ENCODE measurements at regions not wholly inside any gene's neighbourhood (a gene's known extent, or its start where the extent isn't known, plus 50 kb on each side); places are given as distances from the start of the nearest gene placed in this dataset.

DNA sequence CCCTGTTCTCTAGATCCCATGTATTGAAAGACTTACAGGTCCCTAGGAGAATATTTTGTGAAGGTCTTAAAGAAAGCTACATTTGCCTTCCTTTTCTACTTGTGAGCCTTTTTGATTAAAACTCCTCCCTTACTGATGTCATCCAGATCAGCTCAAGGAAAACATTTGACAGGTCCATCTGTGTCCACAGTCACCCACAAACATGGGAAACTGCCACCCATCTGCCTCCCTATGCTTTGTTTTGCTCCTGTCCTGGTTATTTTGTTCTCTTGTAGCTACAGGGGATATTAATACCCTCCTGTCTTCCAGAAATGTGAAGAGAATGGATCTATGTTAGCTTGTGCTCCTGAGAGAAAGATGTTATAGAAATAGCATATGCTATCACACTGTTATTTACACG is 203.6 kb upstream of the GALNT5 start:
- Histone ChIP-seq H3K9ac (ENCODE audit: low read length) (no peak overlapping the region), H3K4me1 (ENCODE audit: control insufficient read depth, insufficient read depth, low read length) (peaks cover 8% of the 10 kb centered on the region), H3K27me3 (ENCODE audit: control insufficient read depth, insufficient read depth, low read length) (no peaks in the 10 kb centered on the region), H3K4me3 (ENCODE audit: low read length) (no peak overlapping the region), H3K36me3 (ENCODE audit: control insufficient read depth, insufficient read depth, low read length) (no peaks in the 10 kb centered on the region), H3K9me3 (ENCODE audit: control insufficient read depth, low read length) (no peaks in the 10 kb centered on the region)

DNA sequence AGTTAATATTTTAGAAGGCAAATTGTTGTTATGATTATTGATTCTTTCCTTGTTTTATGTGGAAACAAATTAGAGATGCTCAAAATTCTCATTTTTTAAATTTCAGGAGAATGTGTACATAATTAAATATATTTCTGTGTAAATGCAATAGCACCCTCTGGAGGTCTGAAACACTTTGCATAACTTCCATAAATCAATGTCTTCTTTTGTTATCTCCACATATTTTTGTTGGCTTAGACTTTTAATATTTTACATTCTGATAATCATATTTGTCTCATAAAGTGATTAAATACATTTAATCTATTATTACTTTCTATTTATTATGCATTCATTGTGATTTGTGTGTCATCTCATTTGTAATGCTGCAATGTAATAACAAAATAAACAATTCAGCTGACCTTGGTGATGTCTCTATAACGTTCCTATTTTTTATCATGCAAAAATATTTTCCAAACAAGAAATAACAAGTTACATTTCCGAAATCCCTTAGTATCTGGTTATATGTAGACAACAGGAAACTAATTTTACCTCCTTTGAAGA is 201.8 kb upstream of the GALNT5 start:
- no peaks in the 10 kb centered on the region for H3K36me3 ChIP-seq (ENCODE audit: control insufficient read depth, insufficient read depth, low read length)
- H3K4me3 ChIP-seq (ENCODE audit: low read length) = no peak overlapping the region
- no peaks in the 10 kb centered on the region for H3K27me3 ChIP-seq (ENCODE audit: control insufficient read depth, insufficient read depth, low read length)
- no peaks in the 10 kb centered on the region for H3K9me3 ChIP-seq (ENCODE audit: control insufficient read depth, low read length)
- H3K4me1 ChIP-seq (ENCODE audit: control insufficient read depth, insufficient read depth, low read length) = peaks cover 5% of the 10 kb centered on the region
- no peak overlapping the region for H3K9ac ChIP-seq (ENCODE audit: low read length)

- no peaks in the 10 kb centered on the region for H3K36me3 ChIP-seq (ENCODE audit: control insufficient read depth, insufficient read depth, low read length)
- H3K4me3 ChIP-seq (ENCODE audit: low read length) = no peak overlapping the region
- H3K27me3 ChIP-seq (ENCODE audit: control insufficient read depth, insufficient read depth, low read length) = no peaks in the 10 kb centered on the region
Measured at GRCh38 chr2:157056200-157056676, 201.3 kb upstream of the GALNT5 start.

DNA sequence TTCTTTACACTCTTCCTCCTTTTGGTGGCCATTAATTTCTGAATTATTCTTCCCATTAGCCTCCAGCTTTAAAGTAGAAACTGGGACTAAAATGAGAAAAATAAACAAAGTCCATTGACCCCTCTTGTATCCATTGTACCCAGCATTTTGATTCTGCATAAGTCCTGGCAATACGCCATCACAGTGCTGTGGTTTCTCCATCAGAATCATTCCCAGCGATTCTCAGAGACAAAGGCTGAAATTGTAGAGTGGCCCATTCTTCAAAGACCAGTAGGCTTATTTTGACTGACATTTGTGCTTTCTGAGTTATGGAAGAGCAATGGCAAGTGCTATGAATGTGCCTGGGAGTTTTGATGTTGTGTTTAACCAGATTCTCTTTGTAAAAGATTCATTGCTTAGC is 199.3 kb upstream of the GALNT5 start:
- Histone ChIP-seq H3K4me3 (ENCODE audit: low read length) (no peak overlapping the region), H3K9ac (ENCODE audit: low read length) (no peak overlapping the region), H3K4me1 (ENCODE audit: control insufficient read depth, insufficient read depth, low read length) (no peaks in the 10 kb centered on the region), H3K27me3 (ENCODE audit: control insufficient read depth, insufficient read depth, low read length) (no peaks in the 10 kb centered on the region), H3K9me3 (ENCODE audit: control insufficient read depth, low read length) (no peaks in the 10 kb centered on the region), H3K36me3 (ENCODE audit: control insufficient read depth, insufficient read depth, low read length) (no peaks in the 10 kb centered on the region)

More at GRCh38 chr2:157056200-157056676, 201.3 kb upstream of the GALNT5 start:
- Histone ChIP-seq H3K9ac (ENCODE audit: low read length) (no peak overlapping the region), H3K4me1 (ENCODE audit: control insufficient read depth, insufficient read depth, low read length) (peaks cover 5% of the 10 kb centered on the region), H3K9me3 (ENCODE audit: control insufficient read depth, low read length) (no peaks in the 10 kb centered on the region)

DNA sequence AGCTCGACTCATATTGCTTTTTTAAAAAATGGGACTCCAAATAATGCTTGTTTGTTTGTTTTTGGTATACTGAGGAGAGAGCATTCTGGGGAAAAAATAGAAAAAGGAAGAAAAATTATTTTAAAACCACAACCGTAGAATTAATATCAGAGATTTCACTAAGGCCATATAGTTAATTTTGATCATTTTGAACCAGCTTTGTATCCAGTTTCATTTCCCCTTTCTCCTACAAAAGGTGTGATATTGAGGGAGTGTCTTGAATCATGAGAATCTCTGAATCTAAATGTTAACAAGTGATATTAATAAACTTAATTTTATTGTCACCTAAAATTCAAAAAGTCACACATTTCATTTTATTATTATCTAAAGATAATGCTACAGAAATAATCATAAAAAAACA is 198.5 kb upstream of the GALNT5 start:
- H3K9me3 ChIP-seq (ENCODE audit: control insufficient read depth, low read length) = no peaks in the 10 kb centered on the region
- H3K36me3 ChIP-seq (ENCODE audit: control insufficient read depth, insufficient read depth, low read length) = no peaks in the 10 kb centered on the region
- no peak overlapping the region for H3K4me3 ChIP-seq (ENCODE audit: low read length)
- H3K27me3 ChIP-seq (ENCODE audit: control insufficient read depth, insufficient read depth, low read length) = no peaks in the 10 kb centered on the region
- no peak overlapping the region for H3K9ac ChIP-seq (ENCODE audit: low read length)
- no peaks in the 10 kb centered on the region for H3K4me1 ChIP-seq (ENCODE audit: control insufficient read depth, insufficient read depth, low read length)

GRCh38 chr2:157061799-157062198 is 195.7 kb upstream of the GALNT5 start:
- Histone ChIP-seq H3K27me3 (ENCODE audit: control insufficient read depth, insufficient read depth, low read length) (no peaks in the 10 kb centered on the region), H3K4me3 (ENCODE audit: low read length) (no peak overlapping the region), H3K36me3 (ENCODE audit: control insufficient read depth, insufficient read depth, low read length) (no peaks in the 10 kb centered on the region), H3K4me1 (ENCODE audit: control insufficient read depth, insufficient read depth, low read length) (no peaks in the 10 kb centered on the region), H3K9ac (ENCODE audit: low read length) (no peak overlapping the region), H3K9me3 (ENCODE audit: control insufficient read depth, low read length) (no peaks in the 10 kb centered on the region)

- no peak overlapping the region for H3K4me3 ChIP-seq (ENCODE audit: low read length)
- H3K36me3 ChIP-seq (ENCODE audit: control insufficient read depth, insufficient read depth, low read length) = no peaks in the 10 kb centered on the region
- no peaks in the 10 kb centered on the region for H3K9me3 ChIP-seq (ENCODE audit: control insufficient read depth, low read length)
- no peaks in the 10 kb centered on the region for H3K27me3 ChIP-seq (ENCODE audit: control insufficient read depth, insufficient read depth, low read length)
- no peak overlapping the region for H3K9ac ChIP-seq (ENCODE audit: low read length)
- no peaks in the 10 kb centered on the region for H3K4me1 ChIP-seq (ENCODE audit: control insufficient read depth, insufficient read depth, low read length)
Measured at GRCh38 chr2:157067562-157067961, 189.9 kb upstream of the GALNT5 start.

GRCh38 chr2:157068237-157068636 is 189.3 kb upstream of the GALNT5 start:
- no peak overlapping the region for H3K4me3 ChIP-seq (ENCODE audit: low read length)
- no peaks in the 10 kb centered on the region for H3K4me1 ChIP-seq (ENCODE audit: control insufficient read depth, insufficient read depth, low read length)
- H3K9me3 ChIP-seq (ENCODE audit: control insufficient read depth, low read length) = no peaks in the 10 kb centered on the region
- H3K27me3 ChIP-seq (ENCODE audit: control insufficient read depth, insufficient read depth, low read length) = no peaks in the 10 kb centered on the region
- H3K9ac ChIP-seq (ENCODE audit: low read length) = no peak overlapping the region
- H3K36me3 ChIP-seq (ENCODE audit: control insufficient read depth, insufficient read depth, low read length) = no peaks in the 10 kb centered on the region

DNA sequence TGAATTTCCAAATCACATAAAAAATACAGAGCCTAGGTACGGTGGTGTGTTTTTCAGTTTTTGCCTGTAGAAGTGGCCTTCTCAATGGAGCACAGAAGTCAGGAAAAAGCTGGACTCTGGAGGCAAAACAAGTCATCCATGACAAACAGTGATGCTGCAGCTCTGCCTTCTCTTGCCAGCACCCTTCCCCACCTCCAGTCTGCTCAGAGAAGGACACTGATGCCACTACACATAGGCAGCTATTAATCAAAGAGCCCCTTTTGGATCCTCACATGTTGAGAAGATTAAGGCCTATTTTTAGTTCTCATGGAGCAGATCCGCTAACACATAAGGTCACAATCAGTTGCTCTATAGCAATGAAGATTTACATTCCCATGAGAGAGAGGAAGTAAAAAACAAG is 181.6 kb upstream of the GALNT5 start:
- Histone ChIP-seq H3K27me3 (ENCODE audit: control insufficient read depth, insufficient read depth, low read length) (no peaks in the 10 kb centered on the region), H3K9ac (ENCODE audit: low read length) (no peak overlapping the region), H3K4me3 (ENCODE audit: low read length) (no peak overlapping the region), H3K4me1 (ENCODE audit: control insufficient read depth, insufficient read depth, low read length) (no peaks in the 10 kb centered on the region), H3K36me3 (ENCODE audit: control insufficient read depth, insufficient read depth, low read length) (no peaks in the 10 kb centered on the region), H3K9me3 (ENCODE audit: control insufficient read depth, low read length) (no peaks in the 10 kb centered on the region)

DNA sequence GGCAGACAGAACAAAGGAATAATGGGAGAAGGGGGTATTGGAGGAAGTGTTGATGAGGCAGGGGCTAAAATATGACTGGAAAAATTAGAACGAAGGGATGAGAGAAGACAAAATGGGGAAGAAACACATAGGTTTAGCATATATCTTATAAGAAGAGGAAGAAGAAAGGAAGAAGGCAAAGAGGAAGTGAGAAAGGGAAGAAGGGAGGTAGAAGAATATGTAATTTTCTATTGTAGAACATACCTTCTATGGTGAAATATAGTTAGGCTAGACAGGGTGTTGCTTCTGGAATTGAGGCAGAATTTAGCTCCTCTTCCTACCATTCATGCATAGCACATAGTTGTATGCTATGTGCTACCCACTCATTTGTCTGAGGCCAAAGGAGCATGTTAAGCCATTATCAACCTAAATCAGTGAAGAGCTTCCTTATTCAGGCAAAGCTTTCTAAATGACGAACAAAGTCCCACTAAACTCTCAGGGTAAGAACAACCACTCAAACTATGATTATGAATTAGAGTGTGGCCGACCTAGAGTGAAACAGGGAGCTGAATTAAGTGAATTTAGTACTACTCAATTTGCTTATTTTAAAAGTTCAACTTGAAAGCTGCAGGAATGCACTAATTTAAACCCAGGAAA is 180.9 kb upstream of the GALNT5 start:
- Histone ChIP-seq H3K9ac (ENCODE audit: low read length) (no peak overlapping the region), H3K27me3 (ENCODE audit: control insufficient read depth, insufficient read depth, low read length) (no peaks in the 10 kb centered on the region), H3K36me3 (ENCODE audit: control insufficient read depth, insufficient read depth, low read length) (no peaks in the 10 kb centered on the region), H3K4me3 (ENCODE audit: low read length) (no peak overlapping the region), H3K9me3 (ENCODE audit: control insufficient read depth, low read length) (no peaks in the 10 kb centered on the region), H3K4me1 (ENCODE audit: control insufficient read depth, insufficient read depth, low read length) (no peaks in the 10 kb centered on the region)

DNA sequence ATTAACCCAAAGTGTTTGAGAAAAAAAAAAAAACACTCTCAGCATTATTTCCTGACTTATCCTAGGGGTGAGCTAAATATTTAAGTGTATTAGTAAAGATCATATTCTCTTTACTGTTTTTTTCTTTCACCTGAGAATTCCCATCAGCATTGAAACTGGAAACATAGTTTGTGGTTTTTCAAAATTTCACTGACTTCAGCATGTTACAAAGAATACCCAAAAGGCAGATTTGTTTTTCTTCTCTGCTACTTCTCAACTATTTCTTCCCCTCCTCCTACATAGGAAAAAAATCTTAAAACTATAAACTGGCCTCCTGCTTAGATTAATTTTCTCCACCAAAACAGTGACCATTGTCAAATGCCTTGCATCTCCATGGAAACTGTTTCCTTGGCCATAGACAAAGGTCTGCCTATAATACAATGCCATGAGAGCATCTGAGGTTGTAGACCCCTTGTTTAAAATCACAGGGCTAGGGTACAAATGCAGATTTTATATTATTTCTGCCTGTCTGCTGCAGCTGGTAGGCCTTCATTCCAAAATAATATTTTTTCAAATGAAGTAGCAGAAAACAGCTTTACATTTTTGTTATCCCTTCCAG is 179.7 kb upstream of the GALNT5 start:
- Histone ChIP-seq H3K4me1 (ENCODE audit: control insufficient read depth, insufficient read depth, low read length) (no peaks in the 10 kb centered on the region), H3K4me3 (ENCODE audit: low read length) (no peak overlapping the region), H3K36me3 (ENCODE audit: control insufficient read depth, insufficient read depth, low read length) (no peaks in the 10 kb centered on the region), H3K9me3 (ENCODE audit: control insufficient read depth, low read length) (no peaks in the 10 kb centered on the region), H3K9ac (ENCODE audit: low read length) (no peak overlapping the region), H3K27me3 (ENCODE audit: control insufficient read depth, insufficient read depth, low read length) (no peaks in the 10 kb centered on the region)

DNA sequence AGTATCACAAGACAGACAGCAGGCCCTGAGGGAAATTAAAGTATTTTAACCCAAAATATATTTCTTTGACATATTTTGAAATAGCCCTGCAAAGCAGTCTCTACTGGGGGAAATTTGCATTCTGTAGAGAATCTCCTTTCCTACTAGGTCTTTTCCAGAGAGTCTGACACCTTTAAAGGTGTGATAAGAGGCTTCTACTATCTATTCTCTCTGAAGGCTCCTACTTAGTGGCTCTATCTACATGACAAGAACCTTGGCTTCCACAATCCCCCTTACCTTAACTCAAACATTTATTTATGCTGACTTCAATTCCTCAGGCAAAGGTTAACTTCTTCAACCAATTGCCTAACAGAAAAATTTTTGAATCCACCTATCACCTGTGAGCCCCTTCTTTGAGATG is 174.6 kb upstream of the GALNT5 start:
- H3K4me1 ChIP-seq (ENCODE audit: control insufficient read depth, insufficient read depth, low read length) = no peaks in the 10 kb centered on the region
- H3K27me3 ChIP-seq (ENCODE audit: control insufficient read depth, insufficient read depth, low read length) = no peaks in the 10 kb centered on the region
- no peak overlapping the region for H3K4me3 ChIP-seq (ENCODE audit: low read length)
- no peak overlapping the region for H3K9ac ChIP-seq (ENCODE audit: low read length)
- no peaks in the 10 kb centered on the region for H3K9me3 ChIP-seq (ENCODE audit: control insufficient read depth, low read length)
- no peaks in the 10 kb centered on the region for H3K36me3 ChIP-seq (ENCODE audit: control insufficient read depth, insufficient read depth, low read length)
